ENCODE measurements at regions not wholly inside any gene's neighbourhood (a gene's known extent, or its start where the extent isn't known, plus 50 kb on each side); places are given as distances from the start of the nearest gene placed in this dataset.

DNA sequence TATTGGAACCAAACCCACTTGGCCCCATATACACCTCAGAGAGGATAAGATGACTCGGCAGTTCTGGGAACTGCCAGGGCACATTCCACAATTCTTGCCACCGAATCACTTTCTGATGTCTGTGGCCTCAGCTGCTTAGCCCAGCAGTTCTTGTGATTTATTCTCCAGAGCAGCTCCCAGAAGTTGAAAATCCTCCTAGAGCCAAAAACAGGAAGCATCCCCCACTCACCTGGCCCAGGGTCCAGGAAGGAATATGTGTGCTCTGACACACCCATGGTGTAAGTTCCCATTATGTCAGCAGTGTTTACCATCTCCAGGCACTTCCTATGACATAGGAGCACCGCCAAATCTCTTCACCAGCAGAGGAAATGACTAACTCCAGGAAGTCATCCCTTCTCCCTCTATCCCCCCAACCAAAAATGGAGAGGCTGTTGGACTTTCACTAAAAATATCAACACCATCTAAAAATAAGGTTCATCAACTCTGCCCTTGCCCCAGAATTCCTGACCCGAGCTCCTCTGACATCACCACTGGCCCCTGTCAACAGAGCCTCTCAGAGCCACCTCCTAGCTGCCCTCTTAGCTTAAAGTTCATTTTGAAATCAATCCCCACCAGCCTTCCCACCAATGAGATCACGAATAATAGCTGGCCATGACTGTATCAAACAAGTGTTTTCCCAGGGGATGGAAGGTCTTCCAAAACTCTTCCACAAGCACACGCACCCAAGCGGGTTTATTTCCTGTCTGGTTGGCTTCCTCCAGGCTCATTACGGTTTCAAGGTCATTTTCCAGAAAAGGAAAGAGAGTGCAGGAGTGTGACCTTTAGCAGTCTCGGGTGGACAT is 223.1 kb upstream of the PARD3B start:
- peak; percentile 37 for DNase-seq (ENCODE audit: low read depth)

DNA sequence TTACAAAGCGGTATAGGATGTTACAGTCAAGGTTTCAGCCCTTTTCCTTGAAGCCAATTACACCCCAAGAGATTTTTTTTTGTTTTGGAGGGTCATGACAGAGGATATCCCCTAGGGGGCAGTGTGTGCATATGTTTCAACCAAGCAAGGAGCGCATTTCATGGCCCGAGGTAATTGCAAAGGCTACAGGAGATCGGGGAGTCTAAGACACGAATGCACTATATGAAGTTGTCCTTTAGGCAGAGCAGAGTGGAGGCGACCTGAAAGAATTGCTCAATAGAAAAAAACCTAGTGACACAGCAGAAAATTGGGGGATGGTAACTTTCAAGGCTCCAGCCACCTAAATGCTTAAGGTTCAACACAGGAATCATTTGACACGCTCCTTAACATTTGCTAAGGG is 219.8 kb upstream of the PARD3B start:
- peak; percentile 73 for DNase-seq (ENCODE audit: low read depth)

DNA sequence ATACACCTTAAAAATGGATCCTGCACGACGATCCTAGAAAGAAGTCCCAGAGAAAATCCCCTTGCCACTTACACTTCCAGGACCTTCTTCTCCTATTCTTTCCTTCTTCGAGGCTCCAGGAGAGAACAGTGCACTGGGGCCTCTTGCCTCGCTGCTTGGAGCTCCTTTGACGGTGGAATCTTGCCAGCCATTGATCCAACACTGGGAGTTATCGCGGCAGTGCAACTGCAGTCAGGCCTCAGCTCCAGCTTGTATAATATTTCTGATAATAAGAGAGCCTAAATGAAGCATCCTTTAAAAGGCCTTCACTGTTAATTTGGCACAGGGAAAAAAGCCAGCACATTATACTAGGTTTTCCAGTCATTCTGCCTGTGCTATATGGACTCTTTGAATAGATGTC is 216.9 kb upstream of the PARD3B start:
- no peak for DNase-seq (ENCODE audit: low read depth)

DNA sequence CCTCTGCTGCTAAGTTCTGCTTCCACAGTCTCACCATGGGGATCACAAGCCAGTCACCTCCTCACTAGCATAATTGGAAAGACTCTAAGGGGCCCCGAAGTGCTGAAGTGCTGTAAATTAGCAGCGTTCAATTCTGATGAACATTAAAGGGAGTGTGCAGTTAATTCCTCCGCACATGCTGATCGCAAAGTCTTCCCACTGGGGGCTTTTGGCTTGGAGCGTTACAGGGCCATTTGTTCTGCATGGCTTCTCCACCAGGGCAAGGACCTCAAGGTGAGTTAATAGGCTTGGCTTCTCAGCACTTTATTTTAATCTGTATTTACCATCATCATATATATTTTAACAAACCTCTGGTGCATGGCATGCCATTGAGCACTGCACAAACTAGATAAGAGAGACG is 216.3 kb upstream of the PARD3B start:
- DNase-seq (ENCODE audit: low read depth) = no peak

DNA sequence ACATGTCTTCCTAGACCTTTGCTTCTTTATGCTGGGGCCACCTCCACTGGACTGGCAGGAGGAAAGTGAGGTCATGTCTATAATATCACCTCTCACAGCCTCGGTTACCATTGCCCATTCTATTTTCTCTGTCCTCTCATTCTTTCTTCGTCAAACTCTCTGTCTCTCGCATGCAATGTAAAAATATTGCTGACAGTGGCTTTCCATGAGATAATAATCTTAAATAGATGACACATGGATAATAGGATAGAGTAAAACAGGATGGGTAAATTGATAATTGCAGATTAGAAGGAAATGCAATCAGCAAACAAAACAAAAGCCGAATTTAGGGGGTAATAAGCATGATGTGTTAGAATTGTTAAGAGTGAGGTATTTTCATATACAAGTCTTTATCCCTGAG is 215.7 kb upstream of the PARD3B start:
- DNase-seq (ENCODE audit: low read depth) = no peak

DNA sequence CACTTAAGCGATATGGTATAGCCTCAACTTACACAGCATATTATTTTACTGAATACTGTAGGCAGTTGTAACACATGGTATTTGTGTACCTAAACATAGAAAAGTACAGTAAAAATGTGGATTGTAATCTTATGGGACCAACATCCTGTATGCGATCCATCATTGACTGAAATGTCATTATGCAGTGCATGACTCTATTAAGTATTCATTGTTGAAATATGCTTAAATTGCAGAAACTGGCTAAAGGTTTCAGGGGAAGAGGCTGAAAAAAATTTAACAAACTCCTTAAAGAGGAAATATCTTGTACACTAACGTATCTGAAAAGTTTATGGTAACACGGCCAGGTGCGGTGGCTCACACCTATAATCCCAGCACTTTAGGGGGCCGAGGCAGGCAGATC is 214.1 kb upstream of the PARD3B start:
- DNase-seq (ENCODE audit: low read depth) = no peak

DNA sequence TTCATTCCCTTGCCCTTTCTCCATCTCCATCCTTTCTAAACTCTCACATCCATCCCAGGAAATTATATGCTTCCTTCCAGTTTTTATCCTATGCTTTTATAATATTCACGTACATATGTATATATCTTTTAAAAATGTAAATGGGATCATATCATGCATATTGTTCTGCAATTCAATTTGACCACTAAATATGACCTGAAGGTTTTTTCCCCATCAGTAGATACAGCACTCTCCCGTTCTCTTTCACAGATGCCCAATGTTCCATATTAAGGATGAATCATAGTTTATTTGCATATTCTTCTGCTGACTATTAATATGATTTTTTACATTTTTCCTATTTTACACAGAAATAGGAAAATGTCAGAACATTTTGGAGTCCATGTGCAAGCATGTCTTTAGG is 213.3 kb upstream of the PARD3B start:
- DNase-seq (ENCODE audit: low read depth) = no peak

DNA sequence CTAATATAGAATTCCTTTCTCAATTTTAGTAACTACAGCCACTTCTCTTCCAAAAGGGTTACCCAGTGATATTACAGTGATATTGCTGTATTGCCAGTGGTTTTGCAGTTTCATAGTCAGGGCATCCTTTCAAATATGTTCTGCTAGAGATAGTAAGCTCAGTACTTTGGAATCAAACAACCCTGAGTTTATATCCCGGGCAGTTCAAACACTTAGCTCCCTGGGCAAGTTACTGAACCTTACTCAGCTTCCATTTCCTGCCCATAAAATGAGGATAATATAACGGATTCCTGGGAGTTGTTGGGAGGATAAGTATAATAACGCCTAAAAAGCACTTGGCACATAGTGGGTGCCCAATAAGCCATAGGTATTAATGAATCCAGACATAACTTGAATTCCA is 212.6 kb upstream of the PARD3B start:
- no peak for DNase-seq (ENCODE audit: low read depth)

DNA sequence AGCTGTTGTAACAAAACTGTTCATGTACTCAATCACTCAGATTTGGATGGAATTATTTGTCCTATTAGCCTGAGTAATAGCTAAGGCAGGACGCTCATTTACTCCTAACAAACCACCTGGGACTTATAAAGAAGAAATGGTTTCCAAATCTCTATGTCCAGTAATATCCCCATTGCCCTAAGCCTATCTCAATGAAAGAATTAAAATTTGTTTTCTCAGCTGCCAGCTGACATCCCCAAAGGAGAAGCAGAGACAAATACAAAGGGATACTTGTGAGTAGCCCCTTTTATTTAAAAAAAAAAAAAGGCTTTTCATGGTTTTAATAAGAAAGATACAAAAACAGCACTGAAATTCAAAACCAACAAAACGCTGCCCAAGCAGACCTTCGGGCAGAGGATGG is 211.4 kb upstream of the PARD3B start:
- no peak for DNase-seq (ENCODE audit: low read depth)

DNA sequence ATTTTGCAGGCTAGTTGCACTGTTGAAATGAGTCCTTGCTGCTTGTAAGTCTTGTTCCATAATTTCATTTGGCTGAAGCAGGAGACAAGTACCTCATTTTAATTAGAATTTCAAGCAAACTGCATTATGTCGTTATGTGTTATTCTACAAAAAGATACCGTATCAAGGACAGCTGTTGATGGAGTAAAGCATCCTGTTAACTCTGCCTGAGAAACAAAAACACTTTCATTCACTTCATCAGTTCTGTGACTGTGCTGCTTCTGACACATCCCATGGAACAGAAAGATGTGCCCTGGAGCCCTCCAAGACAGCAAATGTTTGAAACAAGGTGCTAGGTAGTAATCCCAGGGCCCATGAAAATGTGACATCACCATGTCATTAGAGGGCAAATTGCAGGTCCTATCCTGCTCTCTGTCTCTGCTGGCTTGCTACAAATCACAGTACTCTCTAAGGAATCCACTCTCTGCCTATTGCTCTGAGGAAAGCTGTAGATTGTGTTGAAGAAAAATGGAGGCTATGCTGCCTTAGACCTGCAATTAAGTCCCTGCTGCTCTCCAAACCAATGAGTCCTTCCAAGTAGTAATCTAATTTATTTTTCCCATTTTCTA is 209.7 kb upstream of the PARD3B start:
- DNase-seq (ENCODE audit: low read depth) = no peak

DNA sequence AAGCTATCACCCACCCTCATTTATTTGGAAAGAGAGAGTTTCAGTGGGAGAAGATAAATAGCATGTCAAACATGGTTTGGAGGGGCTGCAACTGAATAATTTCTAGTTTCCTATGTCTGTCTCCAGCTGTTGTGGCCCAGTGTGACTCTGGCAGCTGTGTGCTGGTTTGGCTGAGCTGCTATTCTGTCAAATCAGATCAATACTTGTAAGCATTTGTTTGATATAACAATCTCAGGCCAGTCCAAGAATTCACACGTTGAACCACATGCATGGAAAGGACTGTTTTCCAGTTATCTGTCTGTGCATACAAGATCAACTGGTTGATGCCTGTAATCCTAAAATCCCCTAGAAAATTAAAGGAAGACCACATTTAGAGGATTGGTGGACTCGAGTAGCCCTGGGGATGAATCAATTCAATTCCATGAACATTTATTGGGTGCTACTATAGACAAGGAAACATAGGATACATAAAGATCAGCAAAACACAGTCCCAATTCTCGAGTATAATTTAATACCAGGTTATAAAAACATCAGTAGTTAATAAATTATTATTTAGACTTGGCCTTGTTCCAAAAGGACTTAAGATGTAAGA is 209.0 kb upstream of the PARD3B start:
- DNase-seq (ENCODE audit: low read depth) = no peak

DNA sequence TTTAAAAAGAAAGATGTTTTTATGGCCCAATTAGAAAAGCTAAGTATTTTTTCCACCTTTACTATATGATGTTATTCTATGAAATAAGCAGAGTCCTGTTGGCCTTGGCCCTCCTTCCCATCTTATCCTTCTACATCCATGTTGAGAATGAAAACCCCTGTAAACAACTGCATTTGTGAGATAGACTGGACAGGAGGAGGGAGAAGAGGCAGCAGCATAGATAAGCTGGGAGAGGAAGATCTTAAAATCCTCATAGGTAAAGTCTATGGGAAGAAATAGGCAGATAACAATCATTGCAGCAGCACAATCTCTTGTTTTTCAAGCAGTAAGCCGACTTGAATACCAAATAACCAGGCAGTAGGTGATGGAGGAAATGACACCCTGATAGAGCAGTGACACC is 207.6 kb upstream of the PARD3B start:
- DNase-seq (ENCODE audit: low read depth) = no peak

DNA sequence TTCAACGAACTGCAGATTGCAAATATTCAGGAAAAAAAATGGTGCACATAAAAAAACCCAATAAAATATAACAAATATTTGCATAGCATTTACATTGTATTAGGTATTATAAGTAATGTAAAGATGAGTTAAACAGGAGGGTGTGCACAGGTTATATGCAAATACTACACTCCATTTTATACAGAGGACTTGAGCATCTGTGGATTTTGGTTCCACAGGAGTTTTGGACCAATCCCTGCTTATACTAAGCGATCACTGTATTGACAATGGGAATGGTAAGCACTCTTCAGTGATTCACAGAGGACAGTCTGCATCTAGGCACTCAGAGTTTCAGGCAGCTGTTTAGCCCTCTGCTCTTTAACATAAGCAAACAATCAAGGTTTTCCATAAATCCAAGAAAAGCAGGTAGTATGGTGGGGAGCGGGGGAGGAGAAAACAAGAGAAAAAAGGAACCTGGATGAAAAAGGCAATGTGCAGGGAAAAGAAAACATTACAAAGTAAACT is 206.0 kb upstream of the PARD3B start:
- DNase-seq (ENCODE audit: low read depth) = no peak

DNA sequence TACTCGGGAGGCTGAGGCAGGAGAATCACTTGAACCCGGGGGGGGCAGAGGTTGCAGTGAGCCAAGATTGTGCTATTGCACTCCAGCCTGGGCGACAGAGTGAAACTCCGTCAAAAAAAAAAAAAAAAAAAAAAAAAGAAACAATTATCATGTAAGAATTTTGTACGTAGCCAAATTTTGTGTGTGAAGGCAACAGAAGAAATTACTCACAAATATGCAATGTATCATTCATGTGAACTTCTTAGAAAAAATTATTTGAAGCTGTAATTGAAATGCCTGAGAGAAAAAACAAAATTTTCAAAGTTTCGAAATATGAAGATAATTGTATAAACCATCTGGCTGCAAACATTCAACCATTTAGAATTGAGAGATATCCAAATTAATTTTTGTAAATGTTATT is 204.8 kb upstream of the PARD3B start:
- DNase-seq (ENCODE audit: low read depth) = no peak

DNA sequence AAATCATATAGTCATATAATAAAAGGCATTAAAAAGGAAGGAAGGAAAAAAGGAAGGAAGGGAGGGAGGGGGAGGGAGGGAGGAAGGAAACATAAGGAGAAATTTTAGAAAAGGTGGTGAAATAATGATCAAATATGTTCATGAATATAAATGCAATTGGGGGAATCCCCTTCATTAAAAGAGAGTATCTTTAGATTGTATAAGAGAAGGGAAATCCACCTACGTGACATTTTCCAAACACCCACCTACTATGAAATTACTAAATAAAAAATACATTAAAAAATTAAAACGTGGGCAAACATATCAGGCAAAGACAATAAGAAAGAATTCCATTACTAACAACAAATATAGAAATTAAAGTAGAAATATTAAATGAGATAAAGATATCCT is 203.4 kb upstream of the PARD3B start:
- no peak for DNase-seq (ENCODE audit: low read depth)

DNA sequence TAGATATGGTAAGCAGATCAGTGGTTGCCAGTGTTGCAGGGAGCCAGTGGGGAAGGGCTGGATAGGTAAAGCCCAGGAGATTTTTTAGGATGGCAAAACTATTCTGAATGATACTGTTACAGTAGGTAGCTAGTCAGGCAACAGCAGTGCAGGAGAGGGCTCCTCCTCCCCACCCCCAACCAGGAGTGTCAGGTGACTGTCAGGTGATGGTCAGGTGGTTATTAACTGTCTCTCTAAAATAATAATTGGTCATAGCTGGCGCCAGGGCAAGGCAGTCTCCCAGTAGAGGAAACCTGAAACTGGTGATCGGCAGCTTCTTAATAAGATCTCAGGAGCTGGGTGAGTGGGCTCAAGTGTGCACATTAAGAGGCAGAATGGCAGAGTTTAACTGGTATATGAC is 201.6 kb upstream of the PARD3B start:
- DNase-seq (ENCODE audit: low read depth) = no peak

DNA sequence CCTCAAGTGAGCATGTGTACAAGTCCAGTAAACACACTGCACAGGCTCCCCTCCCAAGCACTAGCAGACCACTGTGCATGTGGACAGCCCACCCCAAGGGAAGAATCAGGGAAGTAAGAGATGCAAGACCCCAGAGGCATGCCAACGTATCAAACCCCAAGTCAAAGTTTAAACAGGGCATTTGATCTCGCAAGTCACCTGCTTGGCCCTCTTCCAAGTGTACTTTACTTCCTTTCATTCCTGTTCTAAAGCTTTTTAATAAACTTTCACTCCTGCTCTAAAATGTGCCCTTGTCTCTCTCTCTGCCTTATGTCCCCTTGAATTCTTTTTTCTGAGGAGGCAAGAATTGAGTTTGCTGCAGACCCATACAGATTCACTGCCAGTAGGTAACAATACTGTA is 201.2 kb upstream of the PARD3B start:
- no peak for DNase-seq (ENCODE audit: low read depth)

DNA sequence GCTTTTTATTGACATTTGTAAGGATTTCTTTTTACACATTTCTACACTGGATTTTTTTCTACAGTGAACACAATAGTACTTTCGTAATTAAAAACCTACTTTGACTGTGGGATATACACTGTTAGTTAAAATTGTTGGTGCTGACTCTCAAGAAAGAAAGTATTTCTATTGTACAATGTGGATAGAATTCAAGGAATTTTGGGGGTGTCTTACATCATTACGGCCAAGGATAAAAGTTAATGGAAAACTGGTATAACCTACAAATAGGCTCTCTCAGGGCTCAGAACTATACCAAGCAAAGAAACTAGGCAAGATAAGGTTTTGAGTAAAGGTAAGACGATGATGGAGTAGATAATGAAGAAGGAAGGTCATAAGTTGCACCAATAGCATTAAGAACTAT is 198.4 kb upstream of the PARD3B start:
- DNase-seq (ENCODE audit: low read depth) = no peak

DNA sequence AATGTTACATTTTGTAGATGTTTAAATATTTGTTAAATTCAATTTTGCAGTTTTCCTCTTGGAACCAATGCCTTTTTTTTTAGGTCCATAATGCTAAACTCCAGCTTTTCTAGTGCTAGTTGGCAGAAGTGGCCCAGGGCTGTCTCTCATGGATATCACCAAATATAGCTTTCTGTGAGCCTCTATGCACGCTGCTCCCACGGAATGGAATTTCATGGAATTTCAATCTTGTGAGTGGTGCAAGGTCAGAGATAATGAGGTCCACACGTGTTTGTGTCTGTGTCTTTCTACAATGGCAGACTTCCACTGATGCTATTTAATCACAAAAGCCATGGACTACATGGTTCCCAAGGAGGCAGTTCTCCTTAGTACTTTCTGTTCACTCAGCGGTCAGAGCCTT is 191.5 kb upstream of the PARD3B start:
- no peak for DNase-seq (ENCODE audit: low read depth)

DNA sequence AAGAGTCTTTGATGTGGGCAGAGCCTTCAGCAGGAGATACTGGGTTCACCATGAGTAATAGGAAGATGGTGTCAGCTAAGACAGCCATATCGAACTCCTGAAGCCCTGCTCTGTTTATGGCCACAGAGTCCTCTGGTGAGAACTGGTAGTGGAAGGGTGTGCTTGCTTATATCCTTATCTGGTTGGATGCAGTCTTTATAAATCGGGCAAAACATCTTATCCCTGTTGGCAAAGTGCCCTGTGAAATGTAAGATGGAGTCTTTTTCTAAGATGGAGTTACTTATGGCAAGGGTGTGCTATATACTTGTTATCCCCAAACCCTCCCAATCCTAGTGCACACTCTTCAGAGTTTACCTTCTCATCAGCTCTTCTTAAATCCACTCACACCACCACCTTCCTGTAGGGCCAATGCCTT is 190.8 kb upstream of the PARD3B start:
- DNase-seq (ENCODE audit: low read depth) = no peak

DNA sequence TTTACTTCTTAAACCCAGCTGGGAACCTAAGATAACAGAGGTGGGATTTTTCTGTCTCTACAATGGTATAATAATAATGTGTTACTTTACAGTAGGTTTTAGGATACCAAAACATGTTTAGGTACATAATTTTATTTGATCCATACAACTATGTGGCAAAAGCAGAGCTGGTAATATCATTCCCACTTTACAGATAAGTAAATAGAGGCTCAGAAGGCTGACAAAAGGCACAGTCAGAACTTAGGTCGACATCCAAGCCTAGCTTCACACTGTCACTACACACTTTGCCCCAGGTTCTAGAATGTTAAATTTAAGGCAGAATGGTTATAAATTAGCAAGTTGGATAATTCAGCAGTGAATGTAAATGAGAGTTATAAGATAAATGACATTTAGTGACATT is 189.6 kb upstream of the PARD3B start:
- DNase-seq (ENCODE audit: low read depth) = no peak

DNA sequence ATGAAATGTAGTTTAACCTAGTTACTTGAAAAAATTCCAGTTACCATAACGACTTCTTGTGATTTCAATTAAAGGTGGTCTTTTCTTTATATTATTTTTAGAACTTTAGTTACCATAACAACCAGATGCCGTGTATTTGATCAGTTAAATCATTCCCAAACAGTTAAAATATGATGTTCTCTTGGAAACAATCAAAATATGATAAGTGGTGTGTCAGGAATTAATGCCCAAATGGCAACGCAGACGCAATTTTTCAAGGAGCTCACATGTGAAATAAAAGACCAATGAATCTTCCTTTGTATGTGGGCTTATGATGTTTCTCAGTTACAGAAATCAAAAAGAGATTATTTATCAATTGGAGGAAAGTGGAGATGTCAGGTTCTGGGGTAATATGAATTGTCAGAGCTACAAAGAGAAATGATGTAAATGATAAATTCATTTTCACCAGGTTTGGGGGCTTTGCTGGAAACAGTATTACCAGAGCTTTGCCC is 189.1 kb upstream of the PARD3B start:
- no peak for DNase-seq (ENCODE audit: low read depth)

DNA sequence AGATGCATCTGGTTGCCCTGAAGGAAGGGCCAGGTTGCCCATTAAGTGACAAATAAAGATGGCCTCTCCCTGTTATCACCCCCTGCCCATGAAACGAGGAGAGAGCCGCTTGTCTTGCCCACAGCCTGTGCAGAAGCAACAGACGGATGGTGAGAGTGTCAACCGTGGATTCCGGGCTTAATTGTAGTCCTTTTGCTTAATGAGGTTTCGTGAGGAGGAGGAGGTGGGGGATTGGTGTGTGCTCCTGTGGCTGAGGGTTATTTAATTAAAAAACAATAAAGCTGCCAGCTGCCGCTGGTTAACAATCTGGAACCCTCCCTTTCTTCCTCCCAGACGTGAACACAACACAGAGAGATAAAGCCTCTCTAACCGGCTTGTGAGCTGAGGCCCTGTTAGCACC is 188.0 kb upstream of the PARD3B start:
- DNase-seq (ENCODE audit: low read depth) = no peak

Data from Daoy (cell line).